GM12874 (cell line): ENCODE measurements at regions not wholly inside any gene's neighbourhood (a gene's known extent, or its start where the extent isn't known, plus 50 kb on each side); places are given as distances from the start of the nearest gene placed in this dataset.

ENCODE experiments used
- CTCF ChIP-seq: IDR thresholded peaks from 2 replicates; pipeline ENCODE4 v1.5.1; 2011; ENCODE audit warnings: low read depth, mild to moderate bottlenecking, control low read depth, low read length, moderate library complexity; ENCODE audit not compliant: insufficient read depth

- no peak for TF ChIP-seq CTCF
Observed at GRCh38 chr18:66874375-66874774, 270.5 kb upstream of the CDH19 start.

GRCh38 chr18:66873899-66874298, 270.0 kb upstream of the CDH19 start:
- TF ChIP-seq CTCF: no peak

GRCh38 chr18:66872277-66872676, 268.4 kb upstream of the CDH19 start:
- no peak for TF ChIP-seq CTCF

- TF ChIP-seq CTCF: no peak
Observed at GRCh38 chr18:66867653-66868052, 263.8 kb upstream of the CDH19 start.

GRCh38 chr18:66838340-66838987, 234.6 kb upstream of the CDH19 start:
- TF ChIP-seq CTCF: no peak

GRCh38 chr18:66833646-66834045, 229.8 kb upstream of the CDH19 start:
- TF ChIP-seq CTCF: no peak

GRCh38 chr18:66826211-66826610, 222.3 kb upstream of the CDH19 start:
- no peak for TF ChIP-seq CTCF
